MCF 10A (cell line): ENCODE measurements at regions not wholly inside any gene's neighbourhood (a gene's known extent, or its start where the extent isn't known, plus 50 kb on each side); places are given as distances from the start of the nearest gene placed in this dataset.

Source experiments
- BruUV-seq: library from RNA; stranded (reverse); fragments of 400-500 nt; replicated peaks from 2 replicates; lab custom pipeline; 2021; lab: Mats Ljungman, UMichigan
- CTCF ChIA-PET: fragments of 300-600 bp; sonication (Branson Sonifier 250); formaldehyde crosslinking; extraction: SDS; loops from one replicate; lab custom pipeline; 2021; ENCODE audit warnings: antibody characterized with exemption, inconsistent platforms; lab: Yijun Ruan, JAX
- POLR2A ChIA-PET: fragments of 300-600, 350-650 bp; sonication (Branson Sonifier 250); formaldehyde crosslinking; extraction: SDS; loops from one replicate; lab custom pipeline; 2020; ENCODE audit warnings: antibody characterized with exemption, inconsistent platforms; lab: Yijun Ruan, JAX
- DNase-seq: peaks from one replicate; pipeline ENCODE4 v3.0.0-alpha.2; 2018; ENCODE audit not compliant: unreplicated experiment
- H3K27ac Mint-ChIP-seq: one replicate; pipeline ENCODE4 v1.8.0; 2022; ENCODE audit warnings: mild to moderate bottlenecking, low read depth, mixed read lengths; ENCODE audit not compliant: unreplicated experiment
- H3K27me3 Mint-ChIP-seq: one replicate; pipeline ENCODE4 v1.8.0; 2022; ENCODE audit warnings: mixed read lengths; ENCODE audit not compliant: insufficient read depth, unreplicated experiment
- H3K36me3 Mint-ChIP-seq: one replicate; pipeline ENCODE4 v1.8.0; 2022; ENCODE audit warnings: mild to moderate bottlenecking, moderate library complexity, mixed read lengths; ENCODE audit not compliant: insufficient read depth, unreplicated experiment
- H3K4me1 Mint-ChIP-seq: one replicate; pipeline ENCODE4 v1.8.0; 2022; ENCODE audit warnings: mixed read lengths; ENCODE audit not compliant: insufficient read depth, unreplicated experiment
- H3K4me3 Mint-ChIP-seq: one replicate; pipeline ENCODE4 v1.8.0; 2022; ENCODE audit warnings: mild to moderate bottlenecking, moderate library complexity, mixed read lengths; ENCODE audit not compliant: unreplicated experiment
- H3K9me3 Mint-ChIP-seq: one replicate; pipeline ENCODE4 v1.8.0; 2022; ENCODE audit warnings: mixed read lengths; ENCODE audit not compliant: unreplicated experiment
- CTCF ChIP-seq: fragments of 200-600 bp; IDR thresholded peaks from one replicate; pipeline ENCODE4 v1.8.0; 2022; ENCODE audit warnings: antibody characterized with exemption, mild to moderate bottlenecking; ENCODE audit not compliant: unreplicated experiment
- intact Hi-C: fragments of 100-400 bp; cut with micrococcal nuclease; formaldehyde crosslinking; loops from 2 replicates; pipeline ENCODE4 v1.14.1; 2022

DNA sequence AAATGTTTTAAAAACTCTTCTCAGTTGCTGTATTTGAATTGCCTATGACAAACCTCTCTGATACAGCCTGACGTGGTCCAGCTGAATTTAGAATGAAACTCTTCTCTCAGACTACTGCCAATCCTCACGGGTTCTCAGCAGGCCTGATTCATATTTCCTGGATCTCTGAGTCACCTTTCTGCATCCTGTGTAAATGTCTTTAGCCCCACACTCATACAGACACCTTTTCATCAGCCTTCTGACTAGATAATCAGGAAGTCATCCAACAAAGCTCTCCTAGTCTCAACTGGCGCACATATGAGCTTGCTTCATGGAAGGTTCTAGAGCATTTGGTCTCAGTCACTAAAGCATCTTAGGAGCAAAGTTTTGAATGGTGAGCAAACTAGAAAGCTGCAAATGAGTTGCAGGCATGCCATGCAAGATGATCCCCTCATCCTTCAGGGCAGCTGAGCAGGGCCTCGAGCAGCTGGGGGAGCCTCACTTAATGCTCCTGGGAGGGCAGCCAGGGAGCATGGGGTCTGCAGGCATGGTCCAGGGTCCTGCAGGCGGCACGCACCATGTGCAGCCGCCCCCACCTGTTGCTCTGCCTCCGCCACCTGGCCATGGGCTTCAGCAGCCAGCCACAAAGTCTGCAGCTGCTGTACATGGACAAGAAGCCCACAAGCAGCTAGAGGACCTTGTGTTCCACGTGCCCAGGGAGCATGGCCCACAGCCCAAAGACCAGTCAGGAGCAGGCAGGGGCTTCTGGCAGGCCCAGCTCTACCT lies 182.8 kb downstream of the ARHGAP12 start:
- BruUV-seq = no TSS peak
- H3K27me3 Mint-ChIP-seq = no peaks in the 10 kb centered on the region
- no peaks in the 10 kb centered on the region for H3K36me3 Mint-ChIP-seq
- peaks cover 7% of the 10 kb centered on the region for H3K4me1 Mint-ChIP-seq
- no peaks in the 10 kb centered on the region for H3K9me3 Mint-ChIP-seq
- TF ChIP-seq CTCF = no peak
- H3K4me3 Mint-ChIP-seq = no peak overlapping the region
- ChIA-PET POLR2A (interaction anchor here (0.8 to 1.0 kb wide), 2 partner anchors 12 to 37 kb away, joined by 3 read pairs; no protein-coding TSS in a partner anchor), CTCF (no interaction called here)
- peak; percentile 89 for DNase-seq
- intact Hi-C loops = no loop called here
- H3K27ac Mint-ChIP-seq = peak overlapping the region; percentile 78

GRCh38 chr10:31744025-31744424 lies 184.6 kb downstream of the ARHGAP12 start:
- no TSS peak for BruUV-seq
- intact Hi-C loops = no loop called here
- ChIA-PET CTCF (no interaction called here), POLR2A (interaction anchor here (0.6 to 1.1 kb wide), 3 partner anchors 62 to 229 kb away, joined by 3 read pairs; no protein-coding TSS in a partner anchor)
- Mint-ChIP-seq H3K27ac (no peak overlapping the region), H3K27me3 (no peaks in the 10 kb centered on the region), H3K4me1 (peaks cover 14% of the 10 kb centered on the region), H3K4me3 (no peak overlapping the region), H3K9me3 (no peaks in the 10 kb centered on the region), H3K36me3 (no peaks in the 10 kb centered on the region)
- TF ChIP-seq CTCF = no peak
- DNase-seq = no peak

DNA sequence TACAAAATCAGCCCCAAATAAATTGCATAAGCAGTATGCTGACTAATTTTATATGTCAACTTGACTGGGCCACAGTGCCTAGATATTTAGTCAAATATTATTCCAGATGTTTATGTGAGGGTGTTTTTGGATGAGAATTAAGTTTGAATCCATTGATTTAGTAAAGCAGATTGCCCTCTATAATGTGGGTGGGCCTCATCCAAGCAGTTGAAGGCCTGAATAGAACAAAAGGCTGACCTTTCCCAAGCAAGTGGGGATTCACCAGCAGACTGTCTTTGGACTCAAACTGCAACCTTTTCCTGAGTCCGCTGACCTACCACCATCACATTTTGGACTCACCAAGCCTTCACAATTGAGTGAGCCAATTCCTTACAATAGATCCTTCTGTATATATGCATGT lies 186.4 kb downstream of the ARHGAP12 start:
- BruUV-seq = no TSS peak
- no peak for TF ChIP-seq CTCF
- ChIA-PET CTCF (no interaction called here), POLR2A (no interaction called here)
- Mint-ChIP-seq H3K4me1 (peaks cover 14% of the 10 kb centered on the region), H3K9me3 (no peaks in the 10 kb centered on the region), H3K27me3 (no peaks in the 10 kb centered on the region), H3K36me3 (no peaks in the 10 kb centered on the region), H3K27ac (no peak overlapping the region), H3K4me3 (no peak overlapping the region)
- intact Hi-C loops = no loop called here
- no peak for DNase-seq

GRCh38 chr10:31741473-31741872 lies 187.2 kb downstream of the ARHGAP12 start:
- BruUV-seq = no TSS peak
- CTCF ChIA-PET = interaction anchor here (0.6 kb wide), 1 partner anchor 1011 kb away, joined by 3 read pairs; no protein-coding TSS in a partner anchor
- no peak overlapping the region for H3K27ac Mint-ChIP-seq

More at GRCh38 chr10:31741473-31741872, 187.2 kb downstream of the ARHGAP12 start:
- Mint-ChIP-seq H3K4me3 (no peak overlapping the region), H3K36me3 (no peaks in the 10 kb centered on the region), H3K27me3 (no peaks in the 10 kb centered on the region), H3K9me3 (no peaks in the 10 kb centered on the region), H3K4me1 (peaks cover 14% of the 10 kb centered on the region)
- POLR2A ChIA-PET = no interaction called here
- intact Hi-C loops = no loop called here
- DNase-seq = no peak
- TF ChIP-seq CTCF = no peak
